Bronchial epithelial cell (primary cell): ENCODE measurements at regions not wholly inside any gene's neighbourhood (a gene's known extent, or its start where the extent isn't known, plus 50 kb on each side); places are given as distances from the start of the nearest gene placed in this dataset.

Source experiments
- DNase-seq: peaks from one replicate; pipeline ENCODE4 v3.0.0-alpha.2; 2010; ENCODE audit warnings: low read depth
- FAIRE-seq: peaks from 2 replicates; lab custom pipeline; 2011; peaks lifted over from hg19 to GRCh38; lab: Jason Lieb, UNC
- H3K27me3 ChIP-seq: 2 replicates; pipeline ENCODE4 v1.5.1; 2011; ENCODE audit warnings: low read length; ENCODE audit not compliant: control insufficient read depth, insufficient read depth
- H3K36me3 ChIP-seq: 2 replicates; pipeline ENCODE4 v1.5.1; 2011; ENCODE audit warnings: low read length; ENCODE audit not compliant: control insufficient read depth, insufficient read depth
- H3K4me3 ChIP-seq: 2 replicates; pipeline ENCODE4 v1.5.1; 2011; ENCODE audit warnings: mild to moderate bottlenecking, low read depth, low read length, control low read depth
- CTCF ChIP-seq: IDR thresholded peaks from 2 replicates; pipeline ENCODE4 v1.5.1; 2011; ENCODE audit warnings: mild to moderate bottlenecking, moderate library complexity, low read length, control low read depth, inconsistent platforms; ENCODE audit not compliant: insufficient read depth, severe bottlenecking

- DNase-seq (no peak), FAIRE-seq (no peak)
- no peaks in the 10 kb centered on the region for H3K27me3 ChIP-seq
- H3K4me3 ChIP-seq: no peak overlapping the region
- no peak for TF ChIP-seq CTCF
- H3K36me3 ChIP-seq: no peaks in the 10 kb centered on the region
Measured at GRCh38 chr11:28932940-28933339, 824.8 kb downstream of the METTL15 start.

DNA sequence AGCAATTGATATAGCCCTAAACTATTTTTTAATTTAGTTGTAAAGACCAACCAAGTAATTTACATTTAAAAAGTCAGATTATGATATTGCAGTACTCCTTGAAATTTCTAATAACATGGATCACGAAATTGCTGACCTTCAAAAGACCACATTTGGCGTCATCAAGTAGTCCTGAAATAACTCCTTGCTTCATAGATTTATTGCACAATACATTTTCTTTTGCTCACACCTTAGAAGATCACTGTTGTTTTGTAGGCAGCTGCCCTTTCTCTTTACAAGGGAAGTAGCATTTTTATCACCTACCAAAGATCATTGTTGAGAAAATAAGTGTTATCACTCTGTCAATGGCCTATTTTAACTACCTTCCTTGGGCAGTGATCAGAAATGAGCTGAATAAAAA, 815.8 kb downstream of the METTL15 start:
- DNase-seq: no peak
- Histone ChIP-seq H3K4me3 (no peak overlapping the region), H3K36me3 (no peaks in the 10 kb centered on the region), H3K27me3 (no peaks in the 10 kb centered on the region)
- TF ChIP-seq CTCF: no peak
- FAIRE-seq: no peak

DNA sequence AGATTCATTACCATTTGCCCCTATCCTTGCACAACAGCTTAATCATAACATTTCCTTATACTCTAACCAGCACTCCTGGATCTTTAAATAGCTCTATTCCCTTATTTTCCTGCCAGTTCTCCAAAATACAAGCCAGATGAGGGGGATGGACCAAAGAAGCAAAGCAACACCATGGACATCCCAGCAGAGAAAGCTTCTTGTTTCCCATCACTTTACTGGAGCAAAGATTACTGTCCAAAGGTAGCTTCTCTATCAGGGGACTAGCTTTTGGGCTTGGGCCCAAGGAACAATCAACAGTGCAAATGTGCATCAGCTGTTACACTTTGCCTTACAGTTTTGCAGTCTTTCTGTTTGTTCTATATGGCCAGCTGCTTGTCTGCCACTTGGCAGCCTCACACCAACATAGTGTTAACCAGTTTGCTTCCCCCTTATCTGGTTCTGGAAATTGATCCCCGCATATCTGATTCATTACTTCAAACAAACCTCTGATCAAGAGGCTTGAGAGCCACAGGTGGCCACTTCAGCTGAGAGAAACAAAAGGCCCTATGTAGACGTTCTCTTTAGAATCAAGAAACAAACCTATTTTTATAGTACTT, 814.3 kb downstream of the METTL15 start:
- H3K27me3 ChIP-seq: no peaks in the 10 kb centered on the region
- FAIRE-seq: no peak
- no peak overlapping the region for H3K4me3 ChIP-seq
- no peaks in the 10 kb centered on the region for H3K36me3 ChIP-seq
- DNase-seq: no peak
- TF ChIP-seq CTCF: no peak

GRCh38 chr11:28919194-28919593, 811.0 kb downstream of the METTL15 start:
- no peaks in the 10 kb centered on the region for H3K36me3 ChIP-seq
- FAIRE-seq: peak; percentile 7
- TF ChIP-seq CTCF: no peak
- DNase-seq: peak; percentile 98
- no peaks in the 10 kb centered on the region for H3K27me3 ChIP-seq
- no peak overlapping the region for H3K4me3 ChIP-seq

DNA sequence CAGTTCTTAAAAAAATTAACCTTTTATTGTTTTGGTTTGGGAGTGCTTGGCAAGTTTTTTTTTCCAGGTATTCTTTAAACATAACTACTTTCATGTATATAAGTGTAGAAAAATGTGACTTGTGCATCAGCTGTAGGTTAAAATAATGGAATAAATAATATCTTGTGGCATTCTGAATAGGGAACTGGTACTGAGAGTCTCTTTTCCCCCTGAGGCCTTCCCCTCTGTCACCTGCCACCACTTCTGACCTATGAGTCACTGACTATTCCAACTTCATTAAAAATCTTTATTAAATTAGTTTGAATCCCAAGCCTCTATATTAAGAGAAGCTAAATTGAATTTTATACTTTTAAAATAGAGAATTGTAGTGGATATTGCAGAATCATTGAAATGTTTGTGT, 805.7 kb downstream of the METTL15 start:
- Histone ChIP-seq H3K27me3 (no peaks in the 10 kb centered on the region), H3K36me3 (no peaks in the 10 kb centered on the region), H3K4me3 (no peak overlapping the region)
- FAIRE-seq (no peak), DNase-seq (no peak)
- no peak for TF ChIP-seq CTCF

GRCh38 chr11:28911829-28912228, 803.6 kb downstream of the METTL15 start:
- FAIRE-seq (no peak), DNase-seq (no peak)
- no peak overlapping the region for H3K4me3 ChIP-seq
- no peaks in the 10 kb centered on the region for H3K36me3 ChIP-seq
- no peaks in the 10 kb centered on the region for H3K27me3 ChIP-seq
- TF ChIP-seq CTCF: no peak
